Mucosa of rectum (tissue), 2 donors: ENCODE measurements at regions not wholly inside any gene's neighbourhood (a gene's known extent, or its start where the extent isn't known, plus 50 kb on each side); places are given as distances from the start of the nearest gene placed in this dataset.
"Not testable (repeated sequence)": the region's sequence is repeated elsewhere in the genome, so short reads cannot be mapped to it uniquely, and the experiment has no call there.

Experiments
- H3K27ac ChIP-seq, 2 donors: one replicate each; pipeline ENCODE4 v1.7.0; 2013; ENCODE audit warnings: inconsistent platforms in 2 of 2, low read depth in 2 of 2, low read length in 2 of 2
- H3K27me3 ChIP-seq, 2 donors: one replicate each; pipeline ENCODE4 v1.7.0; 2013; ENCODE audit warnings: low read length in 2 of 2; ENCODE audit not compliant: control insufficient read depth in 2 of 2, insufficient read depth in 2 of 2
- H3K36me3 ChIP-seq, 2 donors: one replicate each; pipeline ENCODE4 v1.7.0; 2013; ENCODE audit warnings: low read length in 2 of 2; ENCODE audit not compliant: control insufficient read depth in 2 of 2, insufficient read depth in 2 of 2
- H3K4me1 ChIP-seq, 2 donors: one replicate each; pipeline ENCODE4 v1.7.0; 2013; ENCODE audit warnings: low read length in 2 of 2, mild to moderate bottlenecking in 1 of 2; ENCODE audit not compliant: control insufficient read depth in 2 of 2, insufficient read depth in 2 of 2
- H3K4me3 ChIP-seq, 2 donors: one replicate each; pipeline ENCODE4 v1.7.0; 2013; ENCODE audit warnings: low read length in 2 of 2
- H3K9ac ChIP-seq, 2 donors: one replicate each; pipeline ENCODE4 v1.7.0; 2013; ENCODE audit warnings: low read length in 2 of 2, low read depth in 1 of 2, mild to moderate bottlenecking in 1 of 2
- H3K9me3 ChIP-seq, 2 donors: one replicate each; pipeline ENCODE4 v1.7.0; 2013; ENCODE audit warnings: low read length in 2 of 2; ENCODE audit not compliant: control insufficient read depth in 2 of 2
- donor health status: healthy.
- donor health status: Normal muscosa, but diverticular disease.

DNA sequence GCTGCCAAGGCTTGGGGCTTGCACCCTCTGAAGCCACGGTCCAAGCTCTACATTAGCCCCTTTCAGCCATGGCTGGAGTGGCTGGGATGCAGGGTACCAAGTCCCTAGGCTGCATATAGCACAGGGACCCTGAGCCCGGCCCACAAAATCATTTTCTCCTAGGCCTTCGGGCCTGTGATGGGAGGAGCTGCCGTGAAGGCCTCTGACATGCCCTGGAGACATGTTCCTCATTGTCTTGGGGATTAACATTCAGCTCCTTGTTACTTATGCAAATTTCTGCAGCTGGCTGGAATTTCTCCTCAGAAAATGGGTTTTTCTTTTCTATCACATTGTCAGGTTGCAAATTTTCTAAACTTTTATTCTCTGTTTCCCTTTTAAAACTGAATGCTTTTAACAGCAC is 521.1 kb downstream of the DACH1 start:
- not testable (repeated sequence) for H3K27me3 ChIP-seq, H3K27ac ChIP-seq, H3K4me3 ChIP-seq, H3K9me3 ChIP-seq, H3K4me1 ChIP-seq, H3K9ac ChIP-seq, H3K36me3 ChIP-seq

DNA sequence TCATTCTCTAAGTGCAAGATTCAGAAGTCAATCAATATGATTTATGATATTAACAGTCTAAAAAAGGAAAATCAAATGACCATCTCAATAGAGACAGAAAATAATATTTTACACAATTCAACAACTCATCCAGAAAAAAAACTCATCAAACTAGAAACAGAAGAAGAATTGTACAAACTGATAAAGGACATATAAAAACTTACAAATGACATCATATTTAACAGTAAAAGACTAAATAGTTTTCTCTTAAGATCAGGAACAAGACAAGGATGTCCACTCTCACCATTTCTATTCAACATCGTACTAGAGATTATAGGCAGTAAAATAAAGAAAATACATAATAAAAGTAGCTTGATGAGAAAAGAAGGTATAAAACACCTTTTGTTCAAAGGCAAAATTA is 527.3 kb downstream of the DACH1 start:
- no peaks in the 10 kb centered on the region for H3K9me3 ChIP-seq
- H3K9ac ChIP-seq: no peak overlapping the region
- no peaks in the 10 kb centered on the region for H3K4me1 ChIP-seq
- H3K4me3 ChIP-seq: no peak overlapping the region
- H3K36me3 ChIP-seq: no peaks in the 10 kb centered on the region
- no peaks in the 10 kb centered on the region for H3K27me3 ChIP-seq
- no peak overlapping the region for H3K27ac ChIP-seq

DNA sequence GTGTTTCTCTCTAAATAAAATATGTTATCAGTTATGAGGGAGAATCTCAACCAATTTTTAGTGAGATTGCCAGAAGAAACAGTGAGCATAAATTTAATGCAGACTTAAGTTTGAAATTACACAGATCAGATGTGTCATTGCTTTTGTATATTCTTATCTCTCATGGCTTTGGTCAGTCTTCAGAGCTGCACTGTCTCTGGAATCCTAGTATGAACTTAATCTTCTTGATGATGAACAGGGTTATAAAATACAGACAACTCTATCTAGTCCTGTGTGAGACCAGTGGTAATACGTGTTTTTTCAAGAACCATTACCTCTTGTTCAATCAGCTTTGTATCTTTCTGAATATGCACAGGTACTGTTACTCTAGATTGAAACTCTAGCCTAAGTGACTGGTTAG is 528.0 kb downstream of the DACH1 start:
- no peaks in the 10 kb centered on the region for H3K27me3 ChIP-seq
- no peaks in the 10 kb centered on the region for H3K36me3 ChIP-seq
- H3K9ac ChIP-seq: no peak overlapping the region
- H3K4me3 ChIP-seq: no peak overlapping the region
- no peaks in the 10 kb centered on the region for H3K9me3 ChIP-seq
- H3K27ac ChIP-seq: no peak overlapping the region
- H3K4me1 ChIP-seq: no peaks in the 10 kb centered on the region

DNA sequence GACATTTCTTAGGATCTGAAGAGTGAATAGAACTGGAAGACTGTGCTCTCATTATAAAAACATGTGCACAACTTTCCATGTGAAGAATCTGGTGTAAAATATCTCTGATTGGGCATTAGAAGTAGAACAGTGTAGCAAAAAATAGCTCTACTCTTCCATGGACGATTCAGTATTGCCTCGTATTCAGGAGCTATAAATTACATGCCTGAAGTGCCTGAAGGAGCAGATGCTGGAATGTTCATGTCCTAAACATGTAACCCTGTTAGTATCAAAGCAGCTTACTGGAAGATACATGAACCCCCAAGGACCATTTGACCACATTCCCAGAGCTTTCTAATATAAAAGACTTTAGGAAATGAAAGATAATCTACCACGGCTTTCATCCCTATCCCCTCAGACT is 528.9 kb downstream of the DACH1 start:
- no peaks in the 10 kb centered on the region for H3K9me3 ChIP-seq
- H3K9ac ChIP-seq: no peak overlapping the region
- H3K27me3 ChIP-seq: no peaks in the 10 kb centered on the region
- no peak overlapping the region for H3K4me3 ChIP-seq
- H3K27ac ChIP-seq: no peak overlapping the region
- H3K36me3 ChIP-seq: no peaks in the 10 kb centered on the region
- H3K4me1 ChIP-seq: no peaks in the 10 kb centered on the region

DNA sequence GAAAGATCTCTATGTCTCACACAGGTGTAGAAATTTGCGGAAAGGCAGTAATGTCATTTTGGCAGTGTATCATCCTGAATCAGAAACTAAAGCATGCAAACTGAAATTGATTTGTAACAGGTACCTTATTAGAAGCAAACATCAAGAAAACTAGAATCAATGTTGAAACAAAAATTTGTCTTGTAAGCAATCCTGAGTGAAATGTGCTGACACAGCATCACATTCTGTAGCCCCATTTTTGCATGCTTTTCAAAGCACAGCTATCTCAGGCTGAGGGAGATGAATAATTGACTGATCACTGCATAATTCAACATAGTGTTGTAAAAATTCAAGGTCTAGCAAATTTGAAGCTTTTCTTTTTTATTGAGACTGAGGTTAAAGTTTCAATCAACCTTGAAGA is 539.7 kb downstream of the DACH1 start:
- no peaks in the 10 kb centered on the region for H3K27me3 ChIP-seq
- no peak overlapping the region for H3K27ac ChIP-seq
- no peak overlapping the region for H3K9ac ChIP-seq

DNA sequence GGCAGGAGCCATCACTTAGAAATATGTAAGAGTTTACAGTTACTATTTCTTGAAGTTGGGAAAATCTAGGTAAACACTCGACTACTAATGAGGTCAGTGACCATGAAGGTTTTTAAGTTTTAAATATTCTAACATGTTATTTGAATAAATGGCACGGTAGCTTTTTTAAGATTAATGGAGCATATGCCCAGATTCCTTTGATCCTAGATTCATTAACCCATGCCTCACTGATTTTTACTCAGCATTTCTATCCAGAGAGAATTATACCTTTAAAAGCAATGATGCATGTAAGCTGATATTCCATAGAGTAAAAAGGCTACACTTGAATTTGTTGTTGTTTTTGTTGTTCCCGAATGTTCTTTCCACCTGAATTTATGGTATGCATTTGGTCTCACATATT is 541.4 kb downstream of the DACH1 start:
- Histone ChIP-seq H3K9me3 (no peaks in the 10 kb centered on the region), H3K27me3 (no peaks in the 10 kb centered on the region), H3K36me3 (no peaks in the 10 kb centered on the region), H3K4me3 (no peak overlapping the region), H3K9ac (no peak overlapping the region), H3K27ac (no peak overlapping the region), H3K4me1 (no peaks in the 10 kb centered on the region)

More for the DNA sequence above, 539.7 kb downstream of the DACH1 start:
- Histone ChIP-seq H3K9me3 (no peaks in the 10 kb centered on the region), H3K4me1 (no peaks in the 10 kb centered on the region), H3K36me3 (no peaks in the 10 kb centered on the region), H3K4me3 (no peak overlapping the region)

DNA sequence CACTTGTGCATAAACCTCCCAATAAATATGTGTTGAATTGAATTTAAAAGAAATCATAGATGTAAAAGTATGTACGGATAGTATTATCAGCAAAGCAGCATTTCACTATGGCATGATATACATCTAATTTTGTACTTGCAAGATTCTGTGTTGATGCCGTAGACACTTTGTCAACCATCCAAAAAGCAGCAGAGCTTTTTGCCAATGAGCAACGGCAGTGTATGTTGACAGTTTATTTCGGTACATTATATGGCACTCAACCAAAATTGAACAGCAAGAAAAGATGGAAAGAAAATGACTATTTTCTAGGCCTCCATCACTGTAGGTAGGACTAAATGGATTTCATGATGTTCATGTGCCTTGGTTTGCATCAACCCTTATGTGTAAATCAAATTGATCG is 543.7 kb downstream of the DACH1 start:
- Histone ChIP-seq H3K27ac (no peak overlapping the region), H3K9me3 (no peaks in the 10 kb centered on the region), H3K4me3 (no peak overlapping the region), H3K4me1 (no peaks in the 10 kb centered on the region), H3K9ac (no peak overlapping the region), H3K36me3 (no peaks in the 10 kb centered on the region), H3K27me3 (no peaks in the 10 kb centered on the region)

DNA sequence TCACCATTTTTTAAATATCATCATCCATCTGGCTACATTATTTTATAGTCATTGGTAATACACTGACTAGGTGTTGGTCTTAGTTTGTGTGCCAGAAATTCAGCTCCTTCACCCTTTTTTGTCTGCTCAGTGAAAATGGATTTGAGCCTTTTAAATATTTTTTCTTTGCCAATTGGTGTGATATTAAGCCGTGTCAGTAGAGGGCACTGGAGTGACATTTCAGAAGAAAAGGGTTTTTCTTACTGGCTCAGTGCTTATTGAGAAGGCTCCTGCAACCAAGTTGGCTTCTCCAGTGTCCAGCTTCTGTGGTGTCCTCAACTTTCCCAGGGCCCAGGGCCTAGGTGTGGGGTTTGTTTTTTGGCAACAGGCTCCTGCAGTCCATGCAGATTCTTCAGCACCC is 546.6 kb downstream of the DACH1 start:
- Histone ChIP-seq H3K27ac (no peak overlapping the region), H3K36me3 (no peaks in the 10 kb centered on the region), H3K9me3 (no peaks in the 10 kb centered on the region), H3K4me3 (no peak overlapping the region), H3K4me1 (no peaks in the 10 kb centered on the region), H3K27me3 (no peaks in the 10 kb centered on the region), H3K9ac (no peak overlapping the region)

DNA sequence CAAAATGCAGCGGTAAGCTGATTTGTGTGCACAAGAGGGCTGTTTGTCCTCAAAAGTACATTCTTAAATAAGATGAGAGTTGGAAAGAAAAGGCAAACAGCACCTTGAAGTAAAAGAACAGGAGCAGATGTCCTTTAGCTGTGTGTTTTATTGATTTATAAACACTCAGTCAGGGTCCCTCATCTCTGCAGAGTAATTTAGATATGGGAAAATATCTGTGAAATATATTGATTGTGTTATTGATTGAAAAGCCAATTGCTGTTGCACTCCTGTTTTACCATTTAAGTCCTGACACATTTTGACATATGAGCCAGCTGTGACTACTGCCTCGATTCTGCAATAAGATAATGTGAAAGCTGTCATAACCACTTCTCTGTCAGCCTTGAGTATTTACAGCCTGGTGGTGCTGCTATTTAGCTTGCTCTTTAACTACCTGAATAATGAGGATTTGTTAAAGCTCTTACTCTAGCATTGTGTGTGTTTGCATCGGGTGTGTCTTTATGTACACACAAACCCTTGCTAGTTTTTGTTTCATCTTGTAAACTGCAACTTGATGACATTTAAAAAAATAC is 550.1 kb downstream of the DACH1 start:
- Histone ChIP-seq H3K4me3 (no peak overlapping the region), H3K27me3 (no peaks in the 10 kb centered on the region), H3K9ac (no peak overlapping the region), H3K36me3 (no peaks in the 10 kb centered on the region), H3K27ac (no peak overlapping the region), H3K9me3 (no peaks in the 10 kb centered on the region), H3K4me1 (no peaks in the 10 kb centered on the region)

DNA sequence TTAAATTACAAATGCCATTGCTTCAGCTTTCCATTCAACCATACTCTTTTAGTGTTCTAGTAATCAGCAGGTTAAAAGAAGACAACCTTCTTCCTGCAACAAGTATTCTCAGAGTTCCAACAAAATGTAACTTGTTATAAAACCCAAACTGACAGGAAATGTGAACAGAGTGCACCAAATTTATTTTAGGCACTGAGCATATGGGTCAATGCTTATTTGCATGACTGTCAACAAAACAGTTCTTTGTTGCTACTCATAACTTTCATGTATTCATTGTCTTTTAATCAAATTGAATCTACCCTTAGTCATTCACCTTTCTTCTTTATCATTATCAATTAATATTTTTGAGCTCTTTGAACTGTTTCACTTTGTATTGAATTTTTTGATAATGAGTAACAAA is 554.1 kb downstream of the DACH1 start:
- Histone ChIP-seq H3K27me3 (no peaks in the 10 kb centered on the region), H3K4me1 (no peaks in the 10 kb centered on the region), H3K9me3 (no peaks in the 10 kb centered on the region), H3K4me3 (no peak overlapping the region), H3K9ac (no peak overlapping the region), H3K27ac (no peak overlapping the region), H3K36me3 (no peaks in the 10 kb centered on the region)

DNA sequence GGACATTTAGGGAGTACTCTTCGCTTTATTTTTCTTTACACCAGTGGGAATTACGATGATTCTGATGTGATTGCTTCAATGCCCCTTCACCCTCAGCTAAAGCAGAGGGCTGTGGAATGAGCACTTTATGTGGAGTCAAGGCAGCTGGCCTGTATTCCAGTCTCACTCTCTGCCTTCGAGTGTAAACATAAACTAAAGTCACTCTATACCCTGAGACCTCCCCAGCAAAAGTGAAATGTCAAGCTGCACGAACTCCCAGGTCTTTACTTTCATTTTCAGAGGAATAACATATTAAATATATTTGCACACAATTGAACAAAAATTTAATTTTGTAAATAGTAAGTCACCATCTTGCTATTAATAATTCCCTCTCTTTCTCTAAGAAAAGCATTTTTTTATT is 557.1 kb downstream of the DACH1 start:
- Histone ChIP-seq H3K4me3 (no peak overlapping the region), H3K4me1 (no peaks in the 10 kb centered on the region), H3K27ac (no peak overlapping the region), H3K9ac (no peak overlapping the region), H3K9me3 (no peaks in the 10 kb centered on the region), H3K27me3 (no peaks in the 10 kb centered on the region), H3K36me3 (no peaks in the 10 kb centered on the region)
